Hippocampal formation (tissue), 2 donors: ENCODE measurements at regions not wholly inside any gene's neighbourhood (a gene's known extent, or its start where the extent isn't known, plus 50 kb on each side); places are given as distances from the start of the nearest gene placed in this dataset.

Source experiments
- DNase-seq, 2 donors: peaks; one replicate each; lab custom pipeline; 2025; lab: John Stamatoyannopoulos, UW

GRCh38 chr3:182257361-182257760 is 535.9 kb upstream of the ATP11B start:
- DNase-seq: no peak

GRCh38 chr3:182258538-182259177 is 534.6 kb upstream of the ATP11B start:
- DNase-seq: peak in 1 of 2 donors; percentile 90

GRCh38 chr3:182259579-182259978 is 533.7 kb upstream of the ATP11B start:
- DNase-seq: peak in 1 of 2 donors; percentile 55

GRCh38 chr3:182261041-182261440 is 532.3 kb upstream of the ATP11B start:
- DNase-seq: no peak

- DNase-seq: no peak
These were observed 524.6 kb upstream of the ATP11B start for GRCh38 chr3:182268711-182269110.

GRCh38 chr3:182276512-182276911 is 516.8 kb upstream of the ATP11B start:
- no peak for DNase-seq

- no peak for DNase-seq
These were observed 508.5 kb upstream of the ATP11B start for GRCh38 chr3:182284793-182285192.

GRCh38 chr3:182292591-182292990 is 500.7 kb upstream of the ATP11B start:
- DNase-seq: no peak

- no peak for DNase-seq
These were observed 499.0 kb upstream of the ATP11B start for GRCh38 chr3:182294256-182294655.

GRCh38 chr3:182294696-182295095 is 498.6 kb upstream of the ATP11B start:
- no peak for DNase-seq

GRCh38 chr3:182300266-182300665 is 493.0 kb upstream of the ATP11B start:
- no peak for DNase-seq

- DNase-seq: no peak
These were observed 490.1 kb upstream of the ATP11B start for GRCh38 chr3:182303169-182303568.

- peak in 1 of 2 donors; percentile 33 for DNase-seq
These were observed 487.2 kb upstream of the ATP11B start for GRCh38 chr3:182305881-182306665.

GRCh38 chr3:182308328-182308727 is 485.0 kb upstream of the ATP11B start:
- no peak for DNase-seq

GRCh38 chr3:182309120-182309519 is 484.2 kb upstream of the ATP11B start:
- no peak for DNase-seq

- DNase-seq: no peak
These were observed 478.0 kb upstream of the ATP11B start for GRCh38 chr3:182315313-182315712.

- DNase-seq: no peak
These were observed 470.1 kb upstream of the ATP11B start for GRCh38 chr3:182323126-182323700.

GRCh38 chr3:182323898-182324297 is 469.4 kb upstream of the ATP11B start:
- no peak for DNase-seq

- no peak for DNase-seq
These were observed 467.9 kb upstream of the ATP11B start for GRCh38 chr3:182325213-182325950.

GRCh38 chr3:182327196-182327681 is 466.1 kb upstream of the ATP11B start:
- DNase-seq: no peak

- no peak for DNase-seq
These were observed 462.7 kb upstream of the ATP11B start for GRCh38 chr3:182330646-182331045.

GRCh38 chr3:182331341-182331740 is 462.0 kb upstream of the ATP11B start:
- DNase-seq: no peak
